ENCODE measurements at regions not wholly inside any gene's neighbourhood (a gene's known extent, or its start where the extent isn't known, plus 50 kb on each side); places are given as distances from the start of the nearest gene placed in this dataset.

DNA sequence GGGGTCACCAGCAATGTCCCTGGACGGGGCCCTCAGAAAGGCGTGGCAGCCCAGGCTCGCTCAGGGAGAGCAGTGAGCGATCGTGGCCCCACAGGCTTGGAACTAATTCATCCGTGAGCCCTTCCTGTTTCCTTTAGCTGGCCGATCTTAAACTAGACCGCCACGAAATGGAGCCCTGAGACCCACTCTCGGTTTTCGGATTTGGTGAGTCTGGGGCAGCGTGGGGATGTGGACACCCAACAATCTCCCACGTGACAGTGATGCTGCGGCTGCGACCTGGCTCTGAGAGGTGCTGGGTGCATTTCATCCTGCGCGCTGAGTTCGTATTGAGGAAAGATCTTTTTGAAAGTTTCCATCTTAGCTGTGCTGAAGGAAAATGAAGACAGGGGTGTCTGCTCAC is 501.3 kb upstream of the B3GAT1 start:
- no peak for DNase-seq (ENCODE audit: low spot score)
- in situ Hi-C loops (cut with MboI; ENCODE audit: low pct_unique_long_range_greater_than_20kb, low sequenced_read_pairs, unreplicated experiment): no loop called here

DNA sequence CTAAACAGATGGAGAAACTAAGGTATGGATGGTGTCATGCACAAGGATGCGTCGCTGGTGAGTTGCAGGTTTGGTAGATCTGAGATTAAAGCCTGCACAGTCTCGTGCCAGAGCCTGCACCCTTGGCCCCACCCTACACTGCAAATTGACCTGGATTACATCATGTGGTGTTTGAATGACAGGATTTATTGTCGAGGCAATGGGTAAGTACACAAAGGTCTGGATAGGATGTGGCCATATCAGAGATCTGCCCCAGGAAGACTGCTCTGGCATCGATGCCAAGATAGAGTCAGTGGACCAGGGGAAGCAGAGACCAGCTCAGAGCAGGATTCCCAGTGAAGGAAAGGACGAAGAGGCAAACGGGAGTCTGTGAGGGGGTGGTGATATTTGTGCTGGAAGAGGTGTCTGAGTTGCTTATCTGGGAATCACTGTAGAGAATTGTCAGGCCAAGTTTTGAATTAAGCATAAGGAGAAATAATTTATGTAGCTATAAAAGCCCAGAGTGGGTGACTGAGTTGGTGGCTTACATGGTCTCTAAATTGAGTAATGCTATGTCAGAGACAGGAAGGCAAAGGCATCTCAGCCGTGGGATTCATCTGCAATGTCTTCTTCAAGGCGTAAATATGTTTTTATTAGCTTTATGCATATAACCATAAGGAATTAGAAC is 499.6 kb upstream of the B3GAT1 start:
- DNase-seq (ENCODE audit: low spot score): no peak
- TF ChIP-seq, protein P1, sequence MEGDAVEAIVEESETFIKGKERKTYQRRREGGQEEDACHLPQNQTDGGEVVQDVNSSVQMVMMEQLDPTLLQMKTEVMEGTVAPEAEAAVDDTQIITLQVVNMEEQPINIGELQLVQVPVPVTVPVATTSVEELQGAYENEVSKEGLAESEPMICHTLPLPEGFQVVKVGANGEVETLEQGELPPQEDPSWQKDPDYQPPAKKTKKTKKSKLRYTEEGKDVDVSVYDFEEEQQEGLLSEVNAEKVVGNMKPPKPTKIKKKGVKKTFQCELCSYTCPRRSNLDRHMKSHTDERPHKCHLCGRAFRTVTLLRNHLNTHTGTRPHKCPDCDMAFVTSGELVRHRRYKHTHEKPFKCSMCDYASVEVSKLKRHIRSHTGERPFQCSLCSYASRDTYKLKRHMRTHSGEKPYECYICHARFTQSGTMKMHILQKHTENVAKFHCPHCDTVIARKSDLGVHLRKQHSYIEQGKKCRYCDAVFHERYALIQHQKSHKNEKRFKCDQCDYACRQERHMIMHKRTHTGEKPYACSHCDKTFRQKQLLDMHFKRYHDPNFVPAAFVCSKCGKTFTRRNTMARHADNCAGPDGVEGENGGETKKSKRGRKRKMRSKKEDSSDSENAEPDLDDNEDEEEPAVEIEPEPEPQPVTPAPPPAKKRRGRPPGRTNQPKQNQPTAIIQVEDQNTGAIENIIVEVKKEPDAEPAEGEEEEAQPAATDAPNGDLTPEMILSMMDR (IDR thresholded peaks at IDR 0.05; ENCODE audit: extremely low read depth, insufficient read depth, missing control alignments): no peak
- in situ Hi-C loops (cut with MboI; ENCODE audit: low pct_unique_long_range_greater_than_20kb, low sequenced_read_pairs, unreplicated experiment): no loop called here

More for the DNA sequence above, 501.3 kb upstream of the B3GAT1 start:
- TF ChIP-seq, protein P1 (IDR thresholded peaks at IDR 0.05; ENCODE audit: extremely low read depth, insufficient read depth, missing control alignments): no peak

DNA sequence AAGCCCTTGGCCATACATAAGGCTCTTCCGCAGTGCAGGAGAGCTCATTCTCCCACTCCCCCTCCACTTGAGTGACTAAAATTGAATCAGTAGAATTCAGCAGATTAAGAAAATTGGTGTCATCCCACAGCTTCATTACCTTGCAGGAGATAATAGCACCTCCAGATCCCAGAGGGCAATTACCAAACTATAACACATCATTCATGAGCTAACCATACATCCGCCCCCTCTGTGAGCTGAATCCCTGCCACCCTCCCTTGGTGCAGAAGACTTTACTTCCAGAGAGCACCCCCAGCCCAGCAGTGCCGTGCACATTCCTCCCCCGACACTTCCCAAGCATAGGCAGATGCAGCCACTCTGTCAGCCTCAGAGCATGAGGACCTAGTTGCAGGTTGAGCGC is 496.5 kb upstream of the B3GAT1 start:
- DNase-seq (ENCODE audit: low spot score): no peak
- TF ChIP-seq, protein P1 (IDR thresholded peaks at IDR 0.05; ENCODE audit: extremely low read depth, insufficient read depth, missing control alignments): no peak
- in situ Hi-C loops (cut with MboI; ENCODE audit: low pct_unique_long_range_greater_than_20kb, low sequenced_read_pairs, unreplicated experiment): no loop called here

DNA sequence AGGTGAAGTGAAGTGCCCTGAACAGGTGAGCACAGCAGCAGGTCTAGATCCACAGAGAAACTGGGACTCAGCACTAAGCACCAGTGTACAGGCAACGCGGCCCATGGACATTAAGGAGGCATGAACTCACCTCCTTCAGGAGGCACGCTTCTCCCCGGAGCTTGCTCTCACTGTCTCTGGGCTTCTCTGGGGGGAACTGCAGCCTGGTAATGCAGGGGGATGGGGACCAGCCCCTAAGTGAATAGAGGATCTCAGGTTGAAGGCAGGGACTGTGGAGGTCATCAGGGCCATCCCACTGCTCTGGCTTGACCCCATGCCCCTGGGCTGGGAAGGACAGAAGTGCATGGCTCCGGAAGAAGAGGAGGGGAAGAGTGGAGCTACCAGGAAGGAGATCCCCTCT is 495.6 kb upstream of the B3GAT1 start:
- in situ Hi-C loops (cut with MboI; ENCODE audit: low pct_unique_long_range_greater_than_20kb, low sequenced_read_pairs, unreplicated experiment): no loop called here
- DNase-seq (ENCODE audit: low spot score): no peak
- TF ChIP-seq, protein P1 (IDR thresholded peaks at IDR 0.05; ENCODE audit: extremely low read depth, insufficient read depth, missing control alignments): no peak

DNA sequence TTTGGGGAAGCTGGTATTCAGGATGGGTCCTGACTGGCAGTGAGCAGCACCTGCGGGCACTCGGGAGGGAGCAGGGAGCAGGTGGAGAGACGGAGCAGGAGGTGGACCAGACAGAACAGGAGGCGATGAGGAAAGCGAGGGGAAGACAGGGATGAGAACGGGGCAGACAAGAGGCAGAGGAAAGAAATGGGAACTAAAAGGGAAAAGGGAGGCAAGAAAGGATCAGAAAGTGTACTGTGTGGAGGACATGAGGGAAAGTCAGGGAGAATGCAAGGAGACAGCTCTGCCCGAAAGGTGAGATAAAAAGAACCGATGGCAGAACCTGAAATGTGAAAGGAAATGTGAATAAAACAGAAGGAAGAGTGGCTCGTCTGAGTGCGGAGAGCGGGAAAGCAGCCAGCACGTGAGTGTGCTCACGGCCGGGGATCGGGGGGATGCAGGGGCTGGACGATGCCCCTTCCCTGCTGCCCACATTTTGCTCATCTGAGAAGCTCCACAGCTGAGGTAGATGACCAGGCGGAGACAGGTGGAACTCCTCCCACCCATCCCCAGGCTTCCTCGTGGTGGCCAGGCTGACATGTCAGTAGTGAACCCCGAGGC is 494.4 kb upstream of the B3GAT1 start:
- in situ Hi-C loops (cut with MboI; ENCODE audit: low pct_unique_long_range_greater_than_20kb, low sequenced_read_pairs, unreplicated experiment): no loop called here
- no peak for DNase-seq (ENCODE audit: low spot score)
- TF ChIP-seq, protein P1 (IDR thresholded peaks at IDR 0.05; ENCODE audit: extremely low read depth, insufficient read depth, missing control alignments): no peak

DNA sequence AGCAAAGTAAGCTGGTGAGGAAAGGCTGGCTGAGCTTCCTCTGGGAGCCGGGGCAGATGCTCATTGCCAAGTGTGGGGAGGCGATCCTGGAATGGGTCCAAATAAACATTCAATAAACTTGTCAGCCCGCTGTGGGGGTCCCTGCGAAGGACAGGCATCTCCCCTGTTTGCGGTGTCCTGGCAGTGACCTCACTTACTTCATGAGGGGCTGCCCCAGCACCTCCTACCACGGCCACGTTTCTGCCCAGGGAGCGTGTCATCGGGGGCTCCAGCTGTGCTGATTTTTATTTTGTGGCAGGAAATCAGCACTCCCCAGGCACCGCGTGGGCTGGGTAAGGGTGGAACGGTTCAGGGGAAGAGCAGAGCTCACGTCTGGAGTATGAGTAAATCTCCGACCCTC is 493.9 kb upstream of the B3GAT1 start:
- TF ChIP-seq, protein P1 (IDR thresholded peaks at IDR 0.05; ENCODE audit: extremely low read depth, insufficient read depth, missing control alignments): no peak
- no peak for DNase-seq (ENCODE audit: low spot score)
- in situ Hi-C loops (cut with MboI; ENCODE audit: low pct_unique_long_range_greater_than_20kb, low sequenced_read_pairs, unreplicated experiment): no loop called here
